Skeletal muscle tissue (tissue), 3 donors: ENCODE measurements at regions not wholly inside any gene's neighbourhood (a gene's known extent, or its start where the extent isn't known, plus 50 kb on each side); places are given as distances from the start of the nearest gene placed in this dataset.

Source experiments
- H3K27ac ChIP-seq: one replicate; pipeline ENCODE4 v1.7.0; 2013; ENCODE audit warnings: mild to moderate bottlenecking, low read depth, low read length, inconsistent platforms
- H3K27me3 ChIP-seq, 3 donors: one replicate each; pipeline ENCODE4 v1.7.0; 2013; ENCODE audit warnings: low read length in 3 of 3; ENCODE audit not compliant: control insufficient read depth in 3 of 3, insufficient read depth in 3 of 3
- H3K36me3 ChIP-seq, 3 donors: one replicate each; pipeline ENCODE4 v1.7.0; 2013; ENCODE audit warnings: low read length in 3 of 3; ENCODE audit not compliant: control insufficient read depth in 3 of 3, insufficient read depth in 3 of 3
- H3K4me1 ChIP-seq, 3 donors: one replicate each; pipeline ENCODE4 v1.7.0; 2013; ENCODE audit warnings: low read length in 3 of 3, mild to moderate bottlenecking in 3 of 3; ENCODE audit not compliant: control insufficient read depth in 3 of 3, insufficient read depth in 3 of 3
- H3K4me3 ChIP-seq, 3 donors: one replicate each; pipeline ENCODE4 v1.7.0; 2013; ENCODE audit warnings: low read length in 3 of 3
- H3K9ac ChIP-seq, 3 donors: one replicate each; pipeline ENCODE4 v1.7.0; 2013; ENCODE audit warnings: low read length in 3 of 3, mild to moderate bottlenecking in 3 of 3, moderate library complexity in 2 of 3, low read depth in 1 of 3
- H3K9me3 ChIP-seq, 3 donors: one replicate each; pipeline ENCODE4 v1.7.0; 2013; ENCODE audit warnings: low read length in 3 of 3; ENCODE audit not compliant: control insufficient read depth in 3 of 3
- donor health status: Osteomylitis.

- H3K36me3 ChIP-seq: no peaks in the 10 kb centered on the region
- peaks cover 0 to 3% (median 0%) of the 10 kb centered on the region in 3 donors for H3K27me3 ChIP-seq
- no peaks in the 10 kb centered on the region for H3K9me3 ChIP-seq
- no peak overlapping the region for H3K4me3 ChIP-seq
- no peaks in the 10 kb centered on the region for H3K4me1 ChIP-seq
- no peak overlapping the region for H3K27ac ChIP-seq
- H3K9ac ChIP-seq: no peak overlapping the region
Observed at GRCh38 chr9:124190761-124191160, 67.0 kb upstream of the NEK6 start.

DNA sequence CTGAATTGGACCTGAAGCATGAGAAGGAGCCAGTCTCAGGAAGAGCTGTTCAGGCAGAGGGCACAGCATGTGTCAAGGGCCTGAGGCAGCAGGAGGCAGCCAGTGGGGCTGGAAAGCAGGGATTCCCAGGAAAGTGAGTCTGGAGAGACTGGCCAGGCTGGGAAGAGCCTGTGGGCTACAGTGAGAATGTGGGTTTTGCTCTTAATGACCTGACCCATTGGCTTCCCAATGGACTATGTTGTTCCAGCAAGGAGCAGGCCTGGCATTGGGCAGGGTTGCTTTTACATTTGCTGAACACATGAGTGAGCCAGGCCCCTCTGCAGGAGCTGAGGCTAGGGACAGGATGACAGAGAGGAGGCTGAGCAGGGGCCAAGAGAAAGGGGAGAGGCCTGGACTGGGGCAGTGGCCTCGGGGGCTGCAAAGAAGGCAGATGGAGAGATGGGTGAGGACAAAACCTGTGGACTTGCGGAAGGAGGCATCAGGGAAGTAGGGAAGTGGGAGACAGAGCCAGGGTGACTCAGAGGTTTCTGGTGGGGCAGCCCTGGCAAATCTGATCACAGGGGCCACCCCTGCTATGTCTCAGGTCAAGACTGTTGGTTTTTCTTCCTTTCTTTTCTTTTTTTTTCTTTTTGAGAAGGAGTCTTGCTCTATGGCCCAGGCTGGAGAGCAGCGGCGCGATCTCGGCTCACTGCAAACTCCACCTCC is 65.9 kb upstream of the NEK6 start:
- no peaks in the 10 kb centered on the region for H3K4me1 ChIP-seq

GRCh38 chr9:124196814-124197176 is 61.0 kb upstream of the NEK6 start:
- Histone ChIP-seq H3K27ac (no peak overlapping the region), H3K4me1 (peaks cover 0 to 2% (median 0%) of the 10 kb centered on the region in 3 donors), H3K9me3 (peaks cover 0 to 2% (median 2%) of the 10 kb centered on the region in 3 donors), H3K9ac (no peak overlapping the region), H3K27me3 (no peaks in the 10 kb centered on the region), H3K36me3 (no peaks in the 10 kb centered on the region), H3K4me3 (no peak overlapping the region)

More for the DNA sequence above, 65.9 kb upstream of the NEK6 start:
- H3K36me3 ChIP-seq: no peaks in the 10 kb centered on the region
- no peak overlapping the region for H3K27ac ChIP-seq
- peaks cover 0 to 3% (median 0%) of the 10 kb centered on the region in 3 donors for H3K27me3 ChIP-seq
- no peak overlapping the region for H3K9ac ChIP-seq
- no peak overlapping the region for H3K4me3 ChIP-seq
- H3K9me3 ChIP-seq: peaks cover 0 to 2% (median 0%) of the 10 kb centered on the region in 3 donors

DNA sequence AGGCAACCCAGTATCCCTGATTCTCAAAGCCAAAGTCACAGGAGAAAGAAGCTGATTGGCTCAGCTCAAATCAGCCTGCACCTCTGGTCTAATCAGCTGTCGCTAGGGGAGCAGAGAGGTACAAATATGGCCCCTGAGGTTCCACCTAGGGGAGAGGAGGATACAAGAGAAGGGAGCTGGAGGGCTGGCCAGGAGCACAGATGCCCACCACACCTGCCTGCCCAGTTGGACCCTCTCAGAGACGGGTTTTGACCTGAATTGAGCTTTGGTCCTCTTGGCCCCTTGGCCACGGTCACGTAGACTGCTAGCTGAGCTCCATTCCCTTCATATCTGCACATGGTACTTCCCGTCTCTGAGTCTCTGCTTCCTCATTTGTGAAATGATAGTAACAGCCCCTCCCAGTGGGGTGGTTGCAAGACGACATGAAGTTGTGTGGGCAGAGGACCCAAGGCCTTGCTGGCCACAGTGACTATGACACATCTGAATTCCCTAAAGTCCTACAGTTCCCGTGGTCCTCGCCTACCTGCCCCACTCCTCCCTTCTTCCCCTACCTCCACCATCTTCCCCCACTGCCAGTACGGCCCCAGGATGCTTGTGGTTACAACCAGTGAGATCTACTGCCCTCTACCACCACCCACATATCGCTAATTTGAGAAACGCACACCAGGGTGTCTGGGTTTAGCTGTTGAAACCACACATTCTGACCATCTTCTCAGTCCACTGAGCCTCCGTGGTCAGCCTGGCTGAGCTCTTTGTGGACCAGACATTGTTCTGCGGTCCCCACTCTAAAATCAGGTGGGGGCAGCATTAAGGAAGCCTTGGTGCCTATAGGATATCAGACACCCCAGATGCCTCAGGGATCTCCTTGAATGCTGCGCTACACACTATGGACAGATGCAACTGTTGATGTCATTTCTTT is 60.3 kb upstream of the NEK6 start:
- Histone ChIP-seq H3K9me3 (peaks cover 0 to 2% (median 2%) of the 10 kb centered on the region in 3 donors), H3K9ac (no peak overlapping the region), H3K36me3 (no peaks in the 10 kb centered on the region), H3K27me3 (no peaks in the 10 kb centered on the region), H3K4me3 (peak overlapping the region in 1 of 3 donors; percentile 36), H3K4me1 (peaks cover 0 to 2% (median 0%) of the 10 kb centered on the region in 3 donors), H3K27ac (no peak overlapping the region)

DNA sequence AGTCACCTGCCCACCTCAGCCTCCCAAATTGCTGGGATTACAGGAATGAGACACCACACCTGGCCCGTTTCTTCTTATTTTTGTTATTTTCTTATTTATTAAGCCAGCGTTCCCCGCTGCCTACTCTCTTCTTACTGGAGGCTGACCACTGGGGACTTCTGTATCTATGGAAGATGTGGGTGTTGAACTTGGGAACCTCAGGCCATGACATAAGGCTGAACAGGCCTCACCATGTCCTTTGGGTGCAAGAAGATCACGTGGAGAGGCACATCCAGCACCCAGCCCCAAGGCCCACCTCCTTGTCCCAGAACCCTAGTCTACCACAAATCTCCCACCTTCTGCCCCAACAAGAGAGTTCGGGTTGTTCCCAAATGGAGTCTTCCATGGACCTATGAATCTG is 59.4 kb upstream of the NEK6 start:
- H3K27me3 ChIP-seq: no peaks in the 10 kb centered on the region
- peaks cover 0 to 2% (median 2%) of the 10 kb centered on the region in 3 donors for H3K9me3 ChIP-seq
- H3K4me1 ChIP-seq: peaks cover 0 to 2% (median 0%) of the 10 kb centered on the region in 3 donors
- no peak overlapping the region for H3K27ac ChIP-seq
- H3K4me3 ChIP-seq: no peak overlapping the region
- H3K36me3 ChIP-seq: no peaks in the 10 kb centered on the region
- no peak overlapping the region for H3K9ac ChIP-seq

DNA sequence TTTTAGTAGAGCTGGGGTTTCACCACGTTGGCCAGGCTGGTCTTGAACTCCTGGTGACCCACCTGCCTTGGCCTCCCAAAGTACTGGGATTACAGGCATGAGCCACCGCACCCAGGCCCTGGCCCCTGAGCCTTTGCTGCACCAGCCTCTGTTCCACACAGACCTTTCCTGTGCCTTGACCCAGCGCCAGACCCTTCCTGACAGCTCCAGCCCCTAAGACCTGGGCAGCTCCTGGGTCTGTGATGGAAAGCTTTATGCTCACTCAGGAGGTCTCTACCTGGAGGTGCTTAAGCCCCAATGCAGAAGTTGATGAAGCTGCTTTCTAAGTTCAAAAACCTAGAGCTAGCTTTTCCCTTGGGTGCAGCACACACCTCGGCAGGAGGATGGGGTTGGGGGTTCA is 58.8 kb upstream of the NEK6 start:
- H3K27me3 ChIP-seq: peaks cover 0 to 2% (median 0%) of the 10 kb centered on the region in 3 donors
- H3K4me1 ChIP-seq: peaks cover 0 to 2% (median 0%) of the 10 kb centered on the region in 3 donors
- H3K4me3 ChIP-seq: no peak overlapping the region
- H3K9me3 ChIP-seq: peaks cover 0 to 2% (median 2%) of the 10 kb centered on the region in 3 donors
- no peaks in the 10 kb centered on the region for H3K36me3 ChIP-seq
- no peak overlapping the region for H3K9ac ChIP-seq
- H3K27ac ChIP-seq: no peak overlapping the region

- no peak overlapping the region for H3K4me3 ChIP-seq
- peaks cover 0 to 2% (median 2%) of the 10 kb centered on the region in 3 donors for H3K9me3 ChIP-seq
- no peak overlapping the region for H3K9ac ChIP-seq
- no peaks in the 10 kb centered on the region for H3K36me3 ChIP-seq
- H3K27me3 ChIP-seq: peaks cover 0 to 3% (median 0%) of the 10 kb centered on the region in 3 donors
- H3K4me1 ChIP-seq: peaks cover 0 to 2% (median 0%) of the 10 kb centered on the region in 3 donors
- no peak overlapping the region for H3K27ac ChIP-seq
Observed at GRCh38 chr9:124199474-124199873, 58.3 kb upstream of the NEK6 start.

- Histone ChIP-seq H3K4me1 (peaks cover 0 to 2% (median 0%) of the 10 kb centered on the region in 3 donors), H3K27ac (no peak overlapping the region), H3K4me3 (no peak overlapping the region), H3K9me3 (no peaks in the 10 kb centered on the region), H3K27me3 (peaks cover 0 to 7% (median 0%) of the 10 kb centered on the region in 3 donors), H3K9ac (no peak overlapping the region), H3K36me3 (no peaks in the 10 kb centered on the region)
Observed at GRCh38 chr9:124202447-124202971, 55.2 kb upstream of the NEK6 start.

- Histone ChIP-seq H3K27ac (no peak overlapping the region), H3K4me1 (no peaks in the 10 kb centered on the region), H3K4me3 (no peak overlapping the region), H3K27me3 (peaks cover 0 to 10% (median 0%) of the 10 kb centered on the region in 3 donors), H3K9ac (no peak overlapping the region), H3K9me3 (no peaks in the 10 kb centered on the region), H3K36me3 (no peaks in the 10 kb centered on the region)
Observed at GRCh38 chr9:124205686-124206352, 51.9 kb upstream of the NEK6 start.
